Right lobe of liver (tissue), 6 donors: ENCODE measurements at regions not wholly inside any gene's neighbourhood (a gene's known extent, or its start where the extent isn't known, plus 50 kb on each side); places are given as distances from the start of the nearest gene placed in this dataset.
A peak's percentile ranks its signal among the peaks of the same experiment; 100 is the strongest.

Source experiments
- ATAC-seq, 4 donors: fragments of 200-7000 bp; cut with Tn5 transposase; one replicate each; pipeline ENCODE4 v1.9.1; 2020; ENCODE audit warnings: mild to moderate bottlenecking in 4 of 4, moderate library complexity in 4 of 4
- DNase-seq, 3 donors: peaks; one replicate each; pipeline ENCODE4 v3.0.0-alpha.2; 2020
- H3K27ac ChIP-seq, 3 donors: fragments of 200-600 bp; one replicate each; pipeline ENCODE4 v1.8.0; 2022
- H3K27me3 ChIP-seq, 2 donors: fragments of 200-600 bp; one replicate each; pipeline ENCODE4 v1.8.0; 2022
- H3K36me3 ChIP-seq, 4 donors: fragments of 200-600 bp; sonication (generic) in 1 of 4; one replicate each; pipeline versions ENCODE4 v1.5.1 to v1.8.0; 2017 to 2022; ENCODE audit warnings: control low read depth in 1 of 4
- H3K4me1 ChIP-seq, 4 donors: fragments of 200-600 bp; sonication (generic) in 1 of 4; one replicate each; pipeline versions ENCODE4 v1.5.1 to v1.8.0; 2017 to 2022; ENCODE audit warnings: control low read depth in 1 of 4
- H3K4me3 ChIP-seq, 3 donors: fragments of 200-600 bp; one replicate each; pipeline ENCODE4 v1.8.0; 2022
- H3K9me3 ChIP-seq, 4 donors: fragments of 200-600 bp; sonication (generic) in 1 of 4; one replicate each; pipeline versions ENCODE4 v1.5.1 to v1.8.0; 2017 to 2022; ENCODE audit warnings: control low read depth in 1 of 4
- CTCF ChIP-seq, 4 donors: fragments of 200-600 bp in 3 of 4; fragments of 450-650 bp in 1 of 4; IDR thresholded peaks; one replicate each; pipeline versions ENCODE4 v1.5.1 to v1.8.0; 2016 to 2022; ENCODE audit warnings: antibody characterized with exemption in 4 of 4, mild to moderate bottlenecking in 2 of 4
- POLR2A ChIP-seq: fragments of 450-650 bp; IDR thresholded peaks from one replicate; pipeline ENCODE4 v1.6.1; 2017; ENCODE audit warnings: antibody characterized with exemption, mild to moderate bottlenecking
- WGBS: methylation state at CpG from one replicate; pipeline ENCODE4 v1.1.6; 2018; ENCODE audit warnings: low coverage, low lambda C conversion rate; ENCODE audit not compliant: insufficient coverage; ENCODE audit errors: missing lambda C conversion rate; 5-methylcytosine and 5-hydroxymethylcytosine counted together
- intact Hi-C, 2 donors: fragments of 100-400 bp; cut with DNase I; formaldehyde crosslinking; loops; one replicate each; pipeline versions ENCODE4 v1.11.2 to v1.14.1; 2022
- donor health status: DM: no; HTN: yes; CAD: no.
- donor health status: DM: no; HTN: no; CAD: no.
- donor health status: DM: no; HTN: no; CAD: no.
- donor health status: DM: no; HTN: yes; CAD: no.
- donor health status: DM: no; HTN: yes; CAD: no.

GRCh38 chr6:121663292-121663810 is 227.9 kb downstream of the GJA1 start:
- intact Hi-C loops, result no loop called here
- DNase-seq, result no peak
- H3K27ac ChIP-seq, result no peak overlapping the region
- no peaks in the 10 kb centered on the region for H3K27me3 ChIP-seq
- peaks cover 0 to under 1% (median 0%) of the 10 kb centered on the region in 4 donors for H3K9me3 ChIP-seq
- H3K36me3 ChIP-seq, result no peaks in the 10 kb centered on the region
- no peaks in the 10 kb centered on the region for H3K4me1 ChIP-seq
- ATAC-seq, result no peak
- TF ChIP-seq POLR2A, result no peak
- no peak for TF ChIP-seq CTCF (IDR thresholded peaks at IDR 0.05)
- no peak overlapping the region for H3K4me3 ChIP-seq

- intact Hi-C loops, result no loop called here
- no peaks in the 10 kb centered on the region for H3K36me3 ChIP-seq
- DNase-seq (no peak), ATAC-seq (no peak)
- TF ChIP-seq CTCF (IDR thresholded peaks at IDR 0.05) (no peak), POLR2A (no peak)
- H3K9me3 ChIP-seq, result no peaks in the 10 kb centered on the region
- no peak overlapping the region for H3K4me3 ChIP-seq
- H3K4me1 ChIP-seq, result no peaks in the 10 kb centered on the region
- no peak overlapping the region for H3K27ac ChIP-seq
- H3K27me3 ChIP-seq, result no peaks in the 10 kb centered on the region
- 89% methylated on average over 1 of the region's 1 CpG for WGBS
Observed at GRCh38 chr6:121664158-121664557, 228.7 kb downstream of the GJA1 start.

GRCh38 chr6:121666814-121667213 is 231.4 kb downstream of the GJA1 start:
- Histone ChIP-seq H3K9me3 (no peaks in the 10 kb centered on the region), H3K27ac (no peak overlapping the region), H3K4me1 (no peaks in the 10 kb centered on the region), H3K27me3 (no peaks in the 10 kb centered on the region), H3K36me3 (no peaks in the 10 kb centered on the region), H3K4me3 (no peak overlapping the region)
- DNase-seq (no peak), ATAC-seq (peak; percentile 26 to 90 (median 58))
- intact Hi-C loops, result no loop called here
- TF ChIP-seq CTCF (IDR thresholded peaks at IDR 0.05) (no peak), POLR2A (no peak)
- WGBS, result 42% methylated on average over 4 of the region's 4 CpGs

- no peaks in the 10 kb centered on the region for H3K9me3 ChIP-seq
- intact Hi-C loops, result no loop called here
- no peaks in the 10 kb centered on the region for H3K4me1 ChIP-seq
- H3K36me3 ChIP-seq, result no peaks in the 10 kb centered on the region
- no peaks in the 10 kb centered on the region for H3K27me3 ChIP-seq
- ATAC-seq (no peak), DNase-seq (no peak)
- WGBS, result 76% methylated on average over 3 of the region's 3 CpGs
- no peak for TF ChIP-seq POLR2A
- TF ChIP-seq CTCF (IDR thresholded peaks at IDR 0.05), result no peak
- H3K4me3 ChIP-seq, result no peak overlapping the region
- no peak overlapping the region for H3K27ac ChIP-seq
Observed at GRCh38 chr6:121668259-121668658, 232.8 kb downstream of the GJA1 start.

- ATAC-seq, result no peak
- Histone ChIP-seq H3K4me1 (no peaks in the 10 kb centered on the region), H3K27ac (no peak overlapping the region), H3K27me3 (no peaks in the 10 kb centered on the region), H3K4me3 (no peak overlapping the region), H3K36me3 (no peaks in the 10 kb centered on the region), H3K9me3 (no peaks in the 10 kb centered on the region)
- TF ChIP-seq POLR2A (no peak), CTCF (IDR thresholded peaks at IDR 0.05) (no peak)
- no peak for DNase-seq
- 43% methylated on average over 1 of the region's 2 CpGs for WGBS
- intact Hi-C loops, result no loop called here
Observed at GRCh38 chr6:121670511-121670910, 235.1 kb downstream of the GJA1 start.
